Smooth muscle cell (in vitro differentiated cells): ENCODE measurements at regions not wholly inside any gene's neighbourhood (a gene's known extent, or its start where the extent isn't known, plus 50 kb on each side); places are given as distances from the start of the nearest gene placed in this dataset.

Source experiments
- DNase-seq: peaks from one replicate; lab custom pipeline; 2025; ENCODE audit not compliant: unreplicated experiment; lab: John Stamatoyannopoulos, UW
- H2AFZ ChIP-seq: fragments of 200-600 bp; sonication (generic); 2 replicates; pipeline ENCODE4 v1.6.0; 2016; ENCODE audit warnings: antibody characterized with exemption, low read depth, mild to moderate bottlenecking
- H3F3A ChIP-seq: fragments of 200-600 bp; sonication (generic); 2 replicates; pipeline ENCODE4 v1.6.0; 2017; ENCODE audit warnings: antibody characterized with exemption, low read depth
- H3K27ac ChIP-seq: fragments of 200-600 bp; sonication (generic); 2 replicates; pipeline ENCODE4 v1.5.1; 2016; ENCODE audit warnings: low read depth, mild to moderate bottlenecking
- H3K27me3 ChIP-seq: fragments of 200-600 bp; sonication (generic); 2 replicates; pipeline ENCODE4 v1.6.1; 2016; ENCODE audit warnings: low read depth, mild to moderate bottlenecking
- H3K36me3 ChIP-seq: fragments of 200-600 bp; sonication (generic); 2 replicates; pipeline ENCODE4 v1.5.1; 2016; ENCODE audit warnings: low read depth
- H3K4me1 ChIP-seq: fragments of 200-600 bp; sonication (generic); 2 replicates; pipeline ENCODE4 v1.5.1; 2016; ENCODE audit warnings: low read depth
- H3K4me2 ChIP-seq: fragments of 200-600 bp; sonication (generic); 2 replicates; pipeline ENCODE4 v1.6.0; 2016; ENCODE audit warnings: mild to moderate bottlenecking
- H3K4me3 ChIP-seq: fragments of 200-600 bp; sonication (generic); 2 replicates; pipeline ENCODE4 v1.5.1; 2016; ENCODE audit warnings: mild to moderate bottlenecking
- H3K79me2 ChIP-seq: fragments of 200-600 bp; sonication (generic); 2 replicates; pipeline ENCODE4 v1.6.0; 2016; ENCODE audit warnings: low read depth, mild to moderate bottlenecking
- H3K9ac ChIP-seq: fragments of 200-600 bp; sonication (generic); 2 replicates; pipeline ENCODE4 v1.6.0; 2016; ENCODE audit warnings: low read depth
- H3K9me3 ChIP-seq: fragments of 200-600 bp; sonication (generic); replicated peaks from 2 replicates; pipeline ENCODE4 v1.5.1; 2016; ENCODE audit warnings: low read depth
- H4K20me1 ChIP-seq: fragments of 200-600 bp; sonication (generic); 2 replicates; pipeline ENCODE4 v1.6.0; 2016; ENCODE audit warnings: low read depth
- WGBS: methylation state at CpG from one replicate; pipeline ENCODE4 v1.1.7; 2016; ENCODE audit warnings: low lambda C conversion rate; 5-methylcytosine and 5-hydroxymethylcytosine counted together
- TF ChIP-seq, protein P1 (sequence below): fragments of 200-600 bp; sonication (generic); IDR thresholded peaks from 2 replicates; pipeline ENCODE4 v1.5.1; 2017; ENCODE audit warnings: borderline replicate concordance, mild to moderate bottlenecking, antibody characterized with exemption; ENCODE audit not compliant: insufficient read depth, poor library complexity, severe bottlenecking

DNA sequence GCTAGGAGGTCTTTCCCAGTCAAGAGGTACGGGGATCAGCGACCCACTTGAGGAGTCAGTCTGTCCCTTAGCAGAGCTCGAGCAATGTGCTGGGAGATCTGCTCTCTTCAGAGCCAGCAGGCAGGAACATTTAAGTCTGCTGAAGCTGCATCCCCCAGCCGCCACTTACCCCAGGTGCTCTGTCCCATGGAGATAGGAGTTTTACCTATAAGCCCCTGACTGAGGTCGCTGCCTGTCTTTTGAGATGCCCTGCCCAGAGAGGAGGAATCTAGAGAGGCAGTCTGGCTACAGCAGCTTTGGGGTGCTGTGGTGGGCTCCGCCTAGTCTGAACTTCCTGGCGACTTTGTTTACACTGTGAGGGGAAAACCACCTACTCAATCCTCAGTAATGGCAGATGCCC lies 874.9 kb upstream of the FLRT2 start:
- no peak overlapping the region for H3K27ac ChIP-seq
- H3K27me3 ChIP-seq: no peaks in the 10 kb centered on the region
- no peak overlapping the region for H3K4me2 ChIP-seq
- H4K20me1 ChIP-seq: no peaks in the 10 kb centered on the region
- peaks cover 10% of the 10 kb centered on the region for H3K4me1 ChIP-seq
- no peaks in the 10 kb centered on the region for H3K79me2 ChIP-seq
- DNase-seq: no peak
- no peaks in the 10 kb centered on the region for H3K36me3 ChIP-seq
- H3K9me3 ChIP-seq: peaks cover 11% of the 10 kb centered on the region
- H3K4me3 ChIP-seq: no peak overlapping the region
- 97% methylated on average over 7 of the region's 7 CpGs for WGBS
- no peak overlapping the region for H3K9ac ChIP-seq
- H3F3A ChIP-seq: no peaks in the 10 kb centered on the region
- TF ChIP-seq, protein P1, sequence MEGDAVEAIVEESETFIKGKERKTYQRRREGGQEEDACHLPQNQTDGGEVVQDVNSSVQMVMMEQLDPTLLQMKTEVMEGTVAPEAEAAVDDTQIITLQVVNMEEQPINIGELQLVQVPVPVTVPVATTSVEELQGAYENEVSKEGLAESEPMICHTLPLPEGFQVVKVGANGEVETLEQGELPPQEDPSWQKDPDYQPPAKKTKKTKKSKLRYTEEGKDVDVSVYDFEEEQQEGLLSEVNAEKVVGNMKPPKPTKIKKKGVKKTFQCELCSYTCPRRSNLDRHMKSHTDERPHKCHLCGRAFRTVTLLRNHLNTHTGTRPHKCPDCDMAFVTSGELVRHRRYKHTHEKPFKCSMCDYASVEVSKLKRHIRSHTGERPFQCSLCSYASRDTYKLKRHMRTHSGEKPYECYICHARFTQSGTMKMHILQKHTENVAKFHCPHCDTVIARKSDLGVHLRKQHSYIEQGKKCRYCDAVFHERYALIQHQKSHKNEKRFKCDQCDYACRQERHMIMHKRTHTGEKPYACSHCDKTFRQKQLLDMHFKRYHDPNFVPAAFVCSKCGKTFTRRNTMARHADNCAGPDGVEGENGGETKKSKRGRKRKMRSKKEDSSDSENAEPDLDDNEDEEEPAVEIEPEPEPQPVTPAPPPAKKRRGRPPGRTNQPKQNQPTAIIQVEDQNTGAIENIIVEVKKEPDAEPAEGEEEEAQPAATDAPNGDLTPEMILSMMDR: no peak
- no peak overlapping the region for H2AFZ ChIP-seq

DNA sequence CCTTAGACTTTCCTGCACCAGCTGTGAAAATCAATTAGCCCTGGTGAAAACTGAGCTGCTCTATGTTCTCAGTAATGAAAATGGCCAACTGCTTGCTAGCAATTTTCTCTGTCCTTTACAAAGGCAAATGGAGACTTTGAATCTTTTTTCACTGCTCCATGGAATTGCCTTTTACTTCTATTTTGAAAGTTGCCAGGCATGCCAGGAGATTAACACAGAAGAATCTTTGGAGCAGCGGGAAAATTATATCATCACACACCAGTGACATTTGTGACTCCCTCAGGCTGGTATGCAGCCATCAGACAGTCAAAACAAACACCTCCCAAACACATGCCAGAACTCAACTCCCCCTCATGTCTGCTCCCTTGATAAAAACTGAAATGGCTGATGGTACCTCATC lies 872.0 kb upstream of the FLRT2 start:
- Histone ChIP-seq H3K9ac (peak overlapping the region; percentile 22), H3K27me3 (no peaks in the 10 kb centered on the region), H3K36me3 (no peaks in the 10 kb centered on the region), H3K4me2 (peak overlapping the region; percentile 68), H3F3A (no peaks in the 10 kb centered on the region), H3K4me3 (no peak overlapping the region), H2AFZ (peak overlapping the region; percentile 41), H3K4me1 (peaks cover 10% of the 10 kb centered on the region), H3K79me2 (no peaks in the 10 kb centered on the region), H4K20me1 (no peaks in the 10 kb centered on the region), H3K27ac (peak overlapping the region; percentile 71), H3K9me3 (peaks cover 6% of the 10 kb centered on the region)
- DNase-seq: no peak
- TF ChIP-seq, protein P1: no peak
- 0% methylated on average over 1 of the region's 1 CpG for WGBS

DNA sequence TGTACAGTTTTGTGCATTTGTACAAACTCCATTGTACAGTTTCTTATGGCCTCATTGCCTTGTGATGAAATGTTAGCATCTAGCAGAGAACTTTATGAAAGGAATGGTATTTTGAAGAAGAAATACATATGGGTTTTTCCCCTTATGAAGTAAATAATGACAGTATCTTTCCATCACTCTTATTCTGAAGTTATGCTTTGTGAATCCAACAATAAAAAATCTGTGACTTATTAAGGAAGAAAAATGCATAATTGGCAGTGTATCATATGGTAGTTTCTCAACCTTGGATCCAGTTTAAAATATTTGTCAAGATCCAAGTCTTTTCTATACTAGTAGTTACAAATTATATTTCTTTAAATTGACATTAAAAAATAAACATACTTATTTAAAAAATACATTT lies 859.1 kb upstream of the FLRT2 start:
- Histone ChIP-seq H3K4me1 (no peaks in the 10 kb centered on the region), H3K9me3 (no peaks in the 10 kb centered on the region), H3K27me3 (no peaks in the 10 kb centered on the region), H4K20me1 (no peaks in the 10 kb centered on the region), H3K36me3 (no peaks in the 10 kb centered on the region), H3F3A (no peaks in the 10 kb centered on the region), H3K79me2 (no peaks in the 10 kb centered on the region), H2AFZ (no peak overlapping the region), H3K4me3 (no peak overlapping the region), H3K9ac (no peak overlapping the region), H3K4me2 (no peak overlapping the region), H3K27ac (no peak overlapping the region)
- no peak for DNase-seq
- TF ChIP-seq, protein P1: no peak

DNA sequence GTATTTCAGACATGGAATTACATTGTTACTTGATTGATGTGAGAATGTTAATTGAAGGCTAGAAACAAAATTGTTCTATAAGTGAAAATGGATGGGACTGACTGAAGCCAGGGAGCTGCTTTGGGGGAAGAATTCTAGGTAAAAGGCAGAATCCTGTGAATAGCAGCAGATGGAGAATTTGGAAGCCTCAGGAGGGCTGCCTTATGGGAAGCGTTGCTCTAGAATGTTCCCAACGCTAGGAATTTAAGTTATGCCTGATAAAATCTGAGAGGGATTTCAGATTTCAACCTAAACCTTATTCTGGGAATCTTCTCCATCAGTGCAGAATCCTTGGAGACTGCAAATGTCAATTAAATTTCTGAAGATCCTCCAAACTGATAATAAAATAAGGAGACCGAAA lies 858.2 kb upstream of the FLRT2 start:
- no peak overlapping the region for H3K4me2 ChIP-seq
- H3F3A ChIP-seq: no peaks in the 10 kb centered on the region
- H3K79me2 ChIP-seq: no peaks in the 10 kb centered on the region
- H4K20me1 ChIP-seq: no peaks in the 10 kb centered on the region
- H3K9ac ChIP-seq: no peak overlapping the region
- H2AFZ ChIP-seq: no peak overlapping the region
- H3K27me3 ChIP-seq: no peaks in the 10 kb centered on the region
- WGBS: 83% methylated on average over 3 of the region's 3 CpGs
- no peak overlapping the region for H3K4me3 ChIP-seq
- H3K4me1 ChIP-seq: no peaks in the 10 kb centered on the region
- DNase-seq: no peak
- TF ChIP-seq, protein P1: no peak
- H3K27ac ChIP-seq: no peak overlapping the region
- no peaks in the 10 kb centered on the region for H3K9me3 ChIP-seq
- H3K36me3 ChIP-seq: no peaks in the 10 kb centered on the region
